HEK293 (cell line): ENCODE measurements at regions not wholly inside any gene's neighbourhood (a gene's known extent, or its start where the extent isn't known, plus 50 kb on each side); places are given as distances from the start of the nearest gene placed in this dataset.

Source experiments
- CTCF ChIA-PET: fragments of 350-600 bp; formaldehyde crosslinking; extraction: SDS; loops from one replicate; lab custom pipeline; 2021; ENCODE audit warnings: antibody characterized with exemption; lab: Yijun Ruan, JAX
- POLR2A ChIA-PET: fragments of 300-600 bp; formaldehyde crosslinking; extraction: SDS; loops from one replicate; lab custom pipeline; 2020; ENCODE audit warnings: antibody characterized with exemption, inconsistent platforms; lab: Yijun Ruan, JAX
- H3K27ac ChIP-seq: fragments of 200-500 bp; sonication (Bioruptor generic); 2 replicates; pipeline ENCODE4 v1.5.1; 2014; ENCODE audit warnings: low read depth, low read length, control low read depth, inconsistent platforms; ENCODE audit errors: extremely low read depth
- H3K36me3 ChIP-seq, 2 experiments: fragments of 200-500 bp in 1 of 2; sonication (Bioruptor generic) in 1 of 2; 1 replicate in 1 of 2; 2 replicates in 1 of 2; pipeline ENCODE4 v1.5.1; 2014 to 2017; ENCODE audit warnings: inconsistent platforms in 2 of 2, low read length in 2 of 2; ENCODE audit not compliant: control insufficient read depth in 2 of 2, insufficient read depth in 1 of 2
- H3K4me1 ChIP-seq: fragments of 200-500 bp; sonication (Bioruptor generic); 2 replicates; pipeline ENCODE4 v1.5.1; 2014; ENCODE audit warnings: mild to moderate bottlenecking, low read length, inconsistent platforms; ENCODE audit not compliant: control insufficient read depth, insufficient read depth
- H3K4me3 ChIP-seq: 2 replicates; pipeline ENCODE4 v1.5.1; 2011; ENCODE audit warnings: low read depth, mild to moderate bottlenecking, control low read depth, low read length, moderate library complexity
- H3K9me3 ChIP-seq: fragments of 200-500 bp; sonication (Bioruptor generic); 2 replicates; pipeline ENCODE4 v1.5.1; 2014; ENCODE audit warnings: low read depth, low read length, inconsistent platforms; ENCODE audit not compliant: control insufficient read depth, insufficient read depth
- ATF2 ChIP-seq: fragments of 450-650 bp; formaldehyde crosslinking; IDR thresholded peaks from 2 replicates; pipeline ENCODE4 v1.5.1; 2016; ENCODE audit warnings: missing biosample characterization, missing genetic modification characterization, low read depth
- BCL6B ChIP-seq: fragments of 450-650 bp; formaldehyde crosslinking; IDR thresholded peaks from 2 replicates; pipeline ENCODE4 v1.5.1; 2017; ENCODE audit warnings: missing biosample characterization, missing genetic modification characterization
- ELK4 ChIP-seq: IDR thresholded peaks from 2 replicates; pipeline ENCODE4 v1.6.1; 2011; ENCODE audit warnings: mild to moderate bottlenecking, low read depth, low read length, borderline replicate concordance
- GFI1B ChIP-seq: fragments of 450-650 bp; formaldehyde crosslinking; IDR thresholded peaks from 2 replicates; pipeline ENCODE4 v1.5.1; 2016; ENCODE audit warnings: missing biosample characterization, missing genetic modification characterization
- OVOL3 ChIP-seq: fragments of 450-650 bp; formaldehyde crosslinking; IDR thresholded peaks from 2 replicates; pipeline ENCODE4 v1.5.1; 2016; ENCODE audit warnings: missing biosample characterization, missing genetic modification characterization
- PATZ1 ChIP-seq: fragments of 450-650 bp; formaldehyde crosslinking; IDR thresholded peaks from 2 replicates; pipeline ENCODE4 v1.5.1; 2016; ENCODE audit warnings: missing biosample characterization, missing genetic modification characterization
- SCRT2 ChIP-seq: fragments of 450-650 bp; formaldehyde crosslinking; IDR thresholded peaks from 2 replicates; pipeline ENCODE4 v1.5.1; 2016; ENCODE audit warnings: missing biosample characterization, missing genetic modification characterization
- YY1 ChIP-seq: fragments of 450-650 bp; formaldehyde crosslinking; IDR thresholded peaks from 2 replicates; pipeline ENCODE4 v1.5.1; 2018; ENCODE audit warnings: missing biosample characterization, missing genetic modification characterization
- ZBTB48 ChIP-seq: fragments of 450-650 bp; formaldehyde crosslinking; IDR thresholded peaks from 2 replicates; pipeline ENCODE4 v1.5.1; 2016; ENCODE audit warnings: missing biosample characterization, missing genetic modification characterization
- ZFP41 ChIP-seq: fragments of 450-650 bp; formaldehyde crosslinking; IDR thresholded peaks from 2 replicates; pipeline ENCODE4 v1.5.1; 2016; ENCODE audit warnings: missing biosample characterization, missing genetic modification characterization, borderline replicate concordance
- ZNF174 ChIP-seq: fragments of 450-650 bp; formaldehyde crosslinking; IDR thresholded peaks from 2 replicates; pipeline ENCODE4 v1.5.0; 2017; ENCODE audit warnings: missing biosample characterization, mild to moderate bottlenecking, missing genetic modification characterization
- ZNF18 ChIP-seq: fragments of 450-650 bp; formaldehyde crosslinking; IDR thresholded peaks from 2 replicates; pipeline ENCODE4 v1.5.1; 2016; ENCODE audit warnings: missing biosample characterization, missing genetic modification characterization
- ZNF214 ChIP-seq: fragments of 450-650 bp; formaldehyde crosslinking; IDR thresholded peaks from 2 replicates; pipeline ENCODE4 v1.5.1; 2017; ENCODE audit warnings: missing biosample characterization, mild to moderate bottlenecking, missing genetic modification characterization, borderline replicate concordance
- ZNF23 ChIP-seq: fragments of 450-650 bp; formaldehyde crosslinking; IDR thresholded peaks from 2 replicates; pipeline ENCODE4 v1.5.1; 2016; ENCODE audit warnings: missing biosample characterization, missing genetic modification characterization, borderline replicate concordance
- ZNF266 ChIP-seq: fragments of 450-650 bp; formaldehyde crosslinking; IDR thresholded peaks from 2 replicates; pipeline ENCODE4 v1.5.1; 2016; ENCODE audit warnings: missing biosample characterization, missing genetic modification characterization, low read depth
- ZNF350 ChIP-seq: fragments of 450-650 bp; formaldehyde crosslinking; IDR thresholded peaks from 2 replicates; pipeline ENCODE4 v1.5.0; 2017; ENCODE audit warnings: missing biosample characterization, mild to moderate bottlenecking, missing genetic modification characterization
- ZNF404 ChIP-seq: fragments of 450-650 bp; formaldehyde crosslinking; IDR thresholded peaks from 2 replicates; pipeline ENCODE4 v1.5.1; 2017; ENCODE audit warnings: missing biosample characterization, missing genetic modification characterization
- ZNF596 ChIP-seq: fragments of 450-650 bp; IDR thresholded peaks from 2 replicates; pipeline ENCODE4 v1.5.0; 2018; ENCODE audit warnings: missing biosample characterization, mild to moderate bottlenecking, missing genetic modification characterization, moderate library complexity
- ZNF610 ChIP-seq: fragments of 450-650 bp; formaldehyde crosslinking; IDR thresholded peaks from 2 replicates; pipeline ENCODE4 v1.5.1; 2016; ENCODE audit warnings: missing biosample characterization, missing genetic modification characterization, borderline replicate concordance
- ZNF621 ChIP-seq: fragments of 450-650 bp; formaldehyde crosslinking; IDR thresholded peaks from 2 replicates; pipeline ENCODE4 v1.5.1; 2017; ENCODE audit warnings: missing biosample characterization, missing genetic modification characterization
- ZNF624 ChIP-seq: fragments of 450-650 bp; formaldehyde crosslinking; IDR thresholded peaks from 2 replicates; pipeline ENCODE4 v1.5.1; 2017; ENCODE audit warnings: missing biosample characterization, missing genetic modification characterization
- ZSCAN4 ChIP-seq: fragments of 450-650 bp; formaldehyde crosslinking; IDR thresholded peaks from 2 replicates; pipeline ENCODE4 v1.5.1; 2017; ENCODE audit warnings: missing biosample characterization, missing genetic modification characterization

GRCh38 chr11:82085493-82085892 is 648.2 kb downstream of the FAM181B start:
- TF ChIP-seq ZNF18 (no peak), YY1 (tag by site-specific recombination) (no peak), ZNF350 (no peak), ZNF621 (no peak), BCL6B (tag by site-specific recombination) (no peak), OVOL3 (tag by site-specific recombination) (no peak), ZNF610 (tag by site-specific recombination) (no peak), ZNF596 (tag by site-specific recombination) (no peak), ZSCAN4 (tag by site-specific recombination) (no peak), ZFP41 (tag by site-specific recombination) (no peak), GFI1B (no peak), ZNF214 (tag by site-specific recombination) (no peak), ZNF174 (tag by site-specific recombination) (no peak)
- TF ChIP-seq, all 188 proteins: peak for 0
- no peak overlapping the region for H3K27ac ChIP-seq
- ChIA-PET POLR2A (no interaction called here), CTCF (no interaction called here)
- H3K4me3 ChIP-seq = no peak overlapping the region
- no peaks in the 10 kb centered on the region for H3K36me3 ChIP-seq
- no peaks in the 10 kb centered on the region for H3K4me1 ChIP-seq
- no peaks in the 10 kb centered on the region for H3K9me3 ChIP-seq

GRCh38 chr11:82082976-82083375 is 650.7 kb downstream of the FAM181B start:
- Histone ChIP-seq H3K27ac (no peak overlapping the region), H3K9me3 (no peaks in the 10 kb centered on the region), H3K36me3 (no peaks in the 10 kb centered on the region), H3K4me3 (no peak overlapping the region), H3K4me1 (no peaks in the 10 kb centered on the region)
- CTCF ChIA-PET = no interaction called here
- POLR2A ChIA-PET = no interaction called here
- TF ChIP-seq ATF2 (tag by site-specific recombination) = no peak
- TF ChIP-seq ZNF624 (tag by site-specific recombination) = no peak
- no peak for TF ChIP-seq GFI1B
- no peak for TF ChIP-seq ZBTB48 (tag by site-specific recombination)
- no peak for TF ChIP-seq ZNF404
- no peak for TF ChIP-seq ZNF266
- TF ChIP-seq SCRT2 (tag by site-specific recombination) = no peak
- TF ChIP-seq ZNF23 (tag by site-specific recombination) = no peak
- no peak for TF ChIP-seq PATZ1
- TF ChIP-seq ELK4 = no peak
